ENCODE measurements at regions not wholly inside any gene's neighbourhood (a gene's known extent, or its start where the extent isn't known, plus 50 kb on each side); places are given as distances from the start of the nearest gene placed in this dataset.

GRCh38 chr1:184170719-184171118, 119.2 kb downstream of the TSEN15 start:
- H3K4me1 ChIP-seq (ENCODE audit: control insufficient read depth, insufficient read depth, low read length): no peaks in the 10 kb centered on the region
- no peaks in the 10 kb centered on the region for H3K36me3 ChIP-seq (ENCODE audit: control insufficient read depth in 2 of 2, insufficient read depth in 1 of 2, low read length in 2 of 2)
- H3K4me3 ChIP-seq (ENCODE audit: low read depth, low read length): no peak overlapping the region
- H3K9me3 ChIP-seq (ENCODE audit: control insufficient read depth, insufficient read depth, low read depth, low read length): no peaks in the 10 kb centered on the region
- no peak overlapping the region for H3K27ac ChIP-seq (ENCODE audit: extremely low read depth, low read depth, low read length)
- ChIA-PET POLR2A (no interaction called here), CTCF (no interaction called here)
- TF ChIP-seq ZNF433 (tag by site-specific recombination; IDR thresholded peaks at IDR 0.05; ENCODE audit: low read depth) (no peak), ZIC2 (tag by site-specific recombination; IDR thresholded peaks at IDR 0.05) (no peak), ZNF548 (tag by site-specific recombination; IDR thresholded peaks at IDR 0.05) (no peak)

DNA sequence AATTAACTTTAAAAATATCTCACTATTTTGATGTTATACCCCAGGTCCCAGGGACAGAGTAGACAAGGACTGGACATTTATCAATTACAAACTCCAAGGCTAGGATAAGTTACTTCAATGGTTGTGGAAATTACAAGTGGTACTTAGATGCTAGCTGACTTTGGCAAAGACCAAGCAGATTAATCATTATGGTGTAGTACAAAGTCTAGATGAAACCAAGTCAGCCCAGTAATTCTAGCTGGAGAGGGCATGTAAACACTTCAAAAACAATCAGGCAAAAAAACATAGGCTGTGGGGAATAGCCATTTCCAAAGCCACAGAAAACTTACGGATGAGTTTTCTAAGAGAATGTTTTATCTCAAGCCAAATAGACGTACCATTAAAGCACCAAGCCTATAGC, 124.5 kb downstream of the TSEN15 start:
- POLR2A ChIA-PET: no interaction called here
- TF ChIP-seq ZNF138 (tag by site-specific recombination; IDR thresholded peaks at IDR 0.05; ENCODE audit: borderline replicate concordance) (no peak), ZNF2 (tag by site-specific recombination; IDR thresholded peaks at IDR 0.05) (no peak), ZNF416 (tag by site-specific recombination; IDR thresholded peaks at IDR 0.05) (no peak), ZNF660 (tag by site-specific recombination; IDR thresholded peaks at IDR 0.05) (no peak), ZNF624 (tag by site-specific recombination; IDR thresholded peaks at IDR 0.05) (no peak), ZNF654 (tag by site-specific recombination; IDR thresholded peaks at IDR 0.05; ENCODE audit: low read depth) (no peak), PRDM10 (tag by site-specific recombination; IDR thresholded peaks at IDR 0.05) (no peak), GFI1B (tag by site-specific recombination; IDR thresholded peaks at IDR 0.05) (no peak), ZNF302 (tag by site-specific recombination; IDR thresholded peaks at IDR 0.05; ENCODE audit: low read depth) (no peak)
- TF ChIP-seq, protein P1, sequence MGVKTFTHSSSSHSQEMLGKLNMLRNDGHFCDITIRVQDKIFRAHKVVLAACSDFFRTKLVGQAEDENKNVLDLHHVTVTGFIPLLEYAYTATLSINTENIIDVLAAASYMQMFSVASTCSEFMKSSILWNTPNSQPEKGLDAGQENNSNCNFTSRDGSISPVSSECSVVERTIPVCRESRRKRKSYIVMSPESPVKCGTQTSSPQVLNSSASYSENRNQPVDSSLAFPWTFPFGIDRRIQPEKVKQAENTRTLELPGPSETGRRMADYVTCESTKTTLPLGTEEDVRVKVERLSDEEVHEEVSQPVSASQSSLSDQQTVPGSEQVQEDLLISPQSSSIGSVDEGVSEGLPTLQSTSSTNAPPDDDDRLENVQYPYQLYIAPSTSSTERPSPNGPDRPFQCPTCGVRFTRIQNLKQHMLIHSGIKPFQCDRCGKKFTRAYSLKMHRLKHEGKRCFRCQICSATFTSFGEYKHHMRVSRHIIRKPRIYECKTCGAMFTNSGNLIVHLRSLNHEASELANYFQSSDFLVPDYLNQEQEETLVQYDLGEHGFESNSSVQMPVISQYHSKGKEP (tag by site-specific recombination; IDR thresholded peaks at IDR 0.05): no peak
- TF ChIP-seq, protein P2, sequence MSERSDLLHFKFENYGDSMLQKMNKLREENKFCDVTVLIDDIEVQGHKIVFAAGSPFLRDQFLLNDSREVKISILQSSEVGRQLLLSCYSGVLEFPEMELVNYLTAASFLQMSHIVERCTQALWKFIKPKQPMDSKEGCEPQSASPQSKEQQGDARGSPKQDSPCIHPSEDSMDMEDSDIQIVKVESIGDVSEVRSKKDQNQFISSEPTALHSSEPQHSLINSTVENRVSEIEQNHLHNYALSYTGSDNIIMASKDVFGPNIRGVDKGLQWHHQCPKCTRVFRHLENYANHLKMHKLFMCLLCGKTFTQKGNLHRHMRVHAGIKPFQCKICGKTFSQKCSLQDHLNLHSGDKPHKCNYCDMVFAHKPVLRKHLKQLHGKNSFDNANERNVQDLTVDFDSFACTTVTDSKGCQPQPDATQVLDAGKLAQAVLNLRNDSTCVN (tag by site-specific recombination; optimal IDR thresholded peaks at IDR 0.05): no peak
- TF ChIP-seq, protein P3, sequence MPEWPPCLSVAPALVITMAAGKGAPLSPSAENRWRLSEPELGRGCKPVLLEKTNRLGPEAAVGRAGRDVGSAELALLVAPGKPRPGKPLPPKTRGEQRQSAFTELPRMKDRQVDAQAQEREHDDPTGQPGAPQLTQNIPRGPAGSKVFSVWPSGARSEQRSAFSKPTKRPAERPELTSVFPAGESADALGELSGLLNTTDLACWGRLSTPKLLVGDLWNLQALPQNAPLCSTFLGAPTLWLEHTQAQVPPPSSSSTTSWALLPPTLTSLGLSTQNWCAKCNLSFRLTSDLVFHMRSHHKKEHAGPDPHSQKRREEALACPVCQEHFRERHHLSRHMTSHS (tag by site-specific recombination; IDR thresholded peaks at IDR 0.05): no peak
- TF ChIP-seq, protein P4, sequence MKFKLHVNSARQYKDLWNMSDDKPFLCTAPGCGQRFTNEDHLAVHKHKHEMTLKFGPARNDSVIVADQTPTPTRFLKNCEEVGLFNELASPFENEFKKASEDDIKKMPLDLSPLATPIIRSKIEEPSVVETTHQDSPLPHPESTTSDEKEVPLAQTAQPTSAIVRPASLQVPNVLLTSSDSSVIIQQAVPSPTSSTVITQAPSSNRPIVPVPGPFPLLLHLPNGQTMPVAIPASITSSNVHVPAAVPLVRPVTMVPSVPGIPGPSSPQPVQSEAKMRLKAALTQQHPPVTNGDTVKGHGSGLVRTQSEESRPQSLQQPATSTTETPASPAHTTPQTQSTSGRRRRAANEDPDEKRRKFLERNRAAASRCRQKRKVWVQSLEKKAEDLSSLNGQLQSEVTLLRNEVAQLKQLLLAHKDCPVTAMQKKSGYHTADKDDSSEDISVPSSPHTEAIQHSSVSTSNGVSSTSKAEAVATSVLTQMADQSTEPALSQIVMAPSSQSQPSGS (tag by site-specific recombination; IDR thresholded peaks at IDR 0.05; ENCODE audit: low read depth): no peak
- TF ChIP-seq, protein P5, sequence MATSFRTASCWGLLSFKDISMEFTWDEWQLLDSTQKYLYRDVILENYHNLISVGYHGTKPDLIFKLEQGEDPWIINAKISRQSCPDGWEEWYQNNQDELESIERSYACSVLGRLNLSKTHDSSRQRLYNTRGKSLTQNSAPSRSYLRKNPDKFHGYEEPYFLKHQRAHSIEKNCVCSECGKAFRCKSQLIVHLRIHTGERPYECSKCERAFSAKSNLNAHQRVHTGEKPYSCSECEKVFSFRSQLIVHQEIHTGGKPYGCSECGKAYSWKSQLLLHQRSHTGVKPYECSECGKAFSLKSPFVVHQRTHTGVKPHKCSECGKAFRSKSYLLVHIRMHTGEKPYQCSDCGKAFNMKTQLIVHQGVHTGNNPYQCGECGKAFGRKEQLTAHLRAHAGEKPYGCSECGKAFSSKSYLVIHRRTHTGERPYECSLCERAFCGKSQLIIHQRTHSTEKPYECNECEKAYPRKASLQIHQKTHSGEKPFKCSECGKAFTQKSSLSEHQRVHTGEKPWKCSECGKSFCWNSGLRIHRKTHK (tag by site-specific recombination; IDR thresholded peaks at IDR 0.05): no peak
- TF ChIP-seq, protein P6, sequence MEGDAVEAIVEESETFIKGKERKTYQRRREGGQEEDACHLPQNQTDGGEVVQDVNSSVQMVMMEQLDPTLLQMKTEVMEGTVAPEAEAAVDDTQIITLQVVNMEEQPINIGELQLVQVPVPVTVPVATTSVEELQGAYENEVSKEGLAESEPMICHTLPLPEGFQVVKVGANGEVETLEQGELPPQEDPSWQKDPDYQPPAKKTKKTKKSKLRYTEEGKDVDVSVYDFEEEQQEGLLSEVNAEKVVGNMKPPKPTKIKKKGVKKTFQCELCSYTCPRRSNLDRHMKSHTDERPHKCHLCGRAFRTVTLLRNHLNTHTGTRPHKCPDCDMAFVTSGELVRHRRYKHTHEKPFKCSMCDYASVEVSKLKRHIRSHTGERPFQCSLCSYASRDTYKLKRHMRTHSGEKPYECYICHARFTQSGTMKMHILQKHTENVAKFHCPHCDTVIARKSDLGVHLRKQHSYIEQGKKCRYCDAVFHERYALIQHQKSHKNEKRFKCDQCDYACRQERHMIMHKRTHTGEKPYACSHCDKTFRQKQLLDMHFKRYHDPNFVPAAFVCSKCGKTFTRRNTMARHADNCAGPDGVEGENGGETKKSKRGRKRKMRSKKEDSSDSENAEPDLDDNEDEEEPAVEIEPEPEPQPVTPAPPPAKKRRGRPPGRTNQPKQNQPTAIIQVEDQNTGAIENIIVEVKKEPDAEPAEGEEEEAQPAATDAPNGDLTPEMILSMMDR (tag by site-specific recombination; IDR thresholded peaks at IDR 0.05): no peak
- no peaks in the 10 kb centered on the region for H3K4me1 ChIP-seq (ENCODE audit: control insufficient read depth, insufficient read depth, low read length)
- no peak overlapping the region for H3K4me3 ChIP-seq (ENCODE audit: low read depth, low read length)
- H3K27ac ChIP-seq (ENCODE audit: extremely low read depth, low read depth, low read length): no peak overlapping the region
- no peaks in the 10 kb centered on the region for H3K36me3 ChIP-seq (ENCODE audit: control insufficient read depth in 2 of 2, insufficient read depth in 1 of 2, low read length in 2 of 2)
- H3K9me3 ChIP-seq (ENCODE audit: control insufficient read depth, insufficient read depth, low read depth, low read length): no peaks in the 10 kb centered on the region
- CTCF ChIA-PET: no interaction called here
